ENCODE measurements at regions not wholly inside any gene's neighbourhood (a gene's known extent, or its start where the extent isn't known, plus 50 kb on each side); places are given as distances from the start of the nearest gene placed in this dataset.

- ChIA-PET POLR2A (no interaction called here), CTCF (interaction anchor here (1.2 kb wide), 1 partner anchor 81 kb away, joined by 3 read pairs; no protein-coding TSS in a partner anchor)
- TF ChIP-seq, protein P1, sequence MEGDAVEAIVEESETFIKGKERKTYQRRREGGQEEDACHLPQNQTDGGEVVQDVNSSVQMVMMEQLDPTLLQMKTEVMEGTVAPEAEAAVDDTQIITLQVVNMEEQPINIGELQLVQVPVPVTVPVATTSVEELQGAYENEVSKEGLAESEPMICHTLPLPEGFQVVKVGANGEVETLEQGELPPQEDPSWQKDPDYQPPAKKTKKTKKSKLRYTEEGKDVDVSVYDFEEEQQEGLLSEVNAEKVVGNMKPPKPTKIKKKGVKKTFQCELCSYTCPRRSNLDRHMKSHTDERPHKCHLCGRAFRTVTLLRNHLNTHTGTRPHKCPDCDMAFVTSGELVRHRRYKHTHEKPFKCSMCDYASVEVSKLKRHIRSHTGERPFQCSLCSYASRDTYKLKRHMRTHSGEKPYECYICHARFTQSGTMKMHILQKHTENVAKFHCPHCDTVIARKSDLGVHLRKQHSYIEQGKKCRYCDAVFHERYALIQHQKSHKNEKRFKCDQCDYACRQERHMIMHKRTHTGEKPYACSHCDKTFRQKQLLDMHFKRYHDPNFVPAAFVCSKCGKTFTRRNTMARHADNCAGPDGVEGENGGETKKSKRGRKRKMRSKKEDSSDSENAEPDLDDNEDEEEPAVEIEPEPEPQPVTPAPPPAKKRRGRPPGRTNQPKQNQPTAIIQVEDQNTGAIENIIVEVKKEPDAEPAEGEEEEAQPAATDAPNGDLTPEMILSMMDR (IDR thresholded peaks at IDR 0.05; ENCODE audit: control extremely low read depth, extremely low read depth, low read depth, missing control alignments): no peak
- no peak for DNase-seq (ENCODE audit: extremely low spot score)
These were observed 258.8 kb downstream of the GLI2 start for GRCh38 chr2:120994301-120994995.

DNA sequence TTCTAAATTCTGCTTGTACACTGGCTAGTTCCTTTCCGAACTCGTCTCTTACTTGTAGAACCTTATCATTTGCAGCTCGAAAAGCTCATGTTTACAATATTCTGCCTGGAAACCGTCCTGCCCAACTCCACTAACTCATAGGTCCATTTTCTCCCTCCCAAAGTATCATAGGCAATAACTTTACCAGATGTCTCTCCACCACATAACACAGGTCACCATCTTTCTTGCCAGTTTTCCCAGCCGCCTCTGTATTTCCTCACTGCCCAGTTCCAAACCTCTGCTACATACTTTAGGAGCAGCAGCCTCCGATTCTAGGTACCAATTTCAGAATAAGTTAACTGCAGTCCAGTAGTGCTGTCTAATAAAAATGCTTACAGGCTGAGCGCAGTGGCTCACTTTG lies 259.5 kb downstream of the GLI2 start:
- TF ChIP-seq, protein P1 (IDR thresholded peaks at IDR 0.05; ENCODE audit: control extremely low read depth, extremely low read depth, low read depth, missing control alignments): no peak
- ChIA-PET CTCF (interaction anchor here (1.2 kb wide), 1 partner anchor 80 kb away, joined by 3 read pairs; no protein-coding TSS in a partner anchor), POLR2A (no interaction called here)
- DNase-seq (ENCODE audit: extremely low spot score): no peak

- TF ChIP-seq, protein P1 (IDR thresholded peaks at IDR 0.05; ENCODE audit: control extremely low read depth, extremely low read depth, low read depth, missing control alignments): no peak
- ChIA-PET CTCF (interaction anchor here (1.2 kb wide), 1 partner anchor 79 kb away, joined by 3 read pairs; no protein-coding TSS in a partner anchor), POLR2A (no interaction called here)
- DNase-seq (ENCODE audit: extremely low spot score): no peak
These were observed 260.1 kb downstream of the GLI2 start for GRCh38 chr2:120995656-120996190.

DNA sequence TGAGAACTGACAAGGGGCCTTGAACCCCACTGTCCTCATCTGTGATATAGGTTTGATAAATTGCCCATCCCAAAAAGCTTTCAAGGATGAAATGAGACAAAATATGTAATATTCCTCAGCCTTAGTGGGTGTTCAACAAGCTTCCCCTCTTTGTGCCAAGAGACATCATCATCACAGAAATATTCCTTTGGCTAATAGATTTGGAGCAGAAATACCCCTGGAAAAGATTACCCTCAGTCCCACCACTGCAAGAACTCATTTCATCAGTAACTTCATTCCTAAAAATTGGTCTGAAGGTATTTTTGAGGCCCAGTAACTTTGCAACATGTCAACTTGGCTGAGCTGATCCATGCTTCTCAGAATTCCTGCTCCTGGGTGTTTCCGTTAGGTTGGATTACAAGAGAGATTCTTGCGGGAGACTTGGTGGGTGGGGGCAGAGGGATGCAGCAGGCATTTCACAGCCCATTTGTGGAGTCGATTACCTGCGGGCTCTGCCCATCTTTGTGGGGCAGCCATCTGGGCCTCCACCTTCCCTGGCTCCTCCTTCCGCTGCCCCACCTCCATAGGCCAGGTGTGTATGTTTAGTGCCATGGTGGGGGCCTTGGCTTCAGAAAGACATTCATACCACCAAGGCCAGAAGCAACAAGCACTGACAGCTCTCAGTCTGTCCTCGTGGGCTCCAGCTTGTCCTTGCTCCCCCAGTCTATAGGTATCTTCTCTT lies 263.9 kb downstream of the GLI2 start:
- TF ChIP-seq, protein P1 (IDR thresholded peaks at IDR 0.05; ENCODE audit: control extremely low read depth, extremely low read depth, low read depth, missing control alignments): no peak
- CTCF ChIA-PET: no interaction called here
- DNase-seq (ENCODE audit: extremely low spot score): no peak
- POLR2A ChIA-PET: no interaction called here

DNA sequence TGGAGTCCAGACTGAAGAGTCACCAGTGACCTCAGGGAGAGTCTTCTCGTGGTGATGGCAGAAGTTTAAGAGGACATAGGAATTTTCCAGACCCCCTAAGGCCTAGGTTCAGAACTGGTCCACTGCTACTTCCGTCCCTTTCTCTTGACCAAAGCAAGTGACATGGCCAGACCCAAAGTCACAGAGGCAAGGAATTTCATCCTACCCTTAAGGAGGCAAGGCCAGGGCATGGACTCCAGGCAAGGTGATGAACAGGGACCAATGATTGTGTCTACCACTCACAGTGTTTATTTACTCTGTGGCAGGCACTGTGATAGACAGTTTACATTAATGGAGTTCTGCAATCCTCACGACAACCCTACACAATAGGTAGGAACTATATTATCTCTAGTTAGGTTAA lies 265.1 kb downstream of the GLI2 start:
- DNase-seq (ENCODE audit: extremely low spot score): no peak
- TF ChIP-seq, protein P1 (IDR thresholded peaks at IDR 0.05; ENCODE audit: control extremely low read depth, extremely low read depth, low read depth, missing control alignments): no peak
- ChIA-PET CTCF (no interaction called here), POLR2A (no interaction called here)

GRCh38 chr2:121001641-121002040 lies 266.0 kb downstream of the GLI2 start:
- no peak for DNase-seq (ENCODE audit: extremely low spot score)
- ChIA-PET CTCF (no interaction called here), POLR2A (no interaction called here)
- TF ChIP-seq, protein P1 (IDR thresholded peaks at IDR 0.05; ENCODE audit: control extremely low read depth, extremely low read depth, low read depth, missing control alignments): no peak
